ENCODE measurements at regions not wholly inside any gene's neighbourhood (a gene's known extent, or its start where the extent isn't known, plus 50 kb on each side); places are given as distances from the start of the nearest gene placed in this dataset.

- Mint-ChIP-seq H3K4me3 (no peak overlapping the region), H3K4me1 (no peaks in the 10 kb centered on the region), H3K36me3 (no peaks in the 10 kb centered on the region), H3K9me3 (no peaks in the 10 kb centered on the region), H3K27ac (no peak overlapping the region), H3K27me3 (ENCODE audit: low read depth) (peaks cover 18% of the 10 kb centered on the region)
- TF ChIP-seq, protein P1, sequence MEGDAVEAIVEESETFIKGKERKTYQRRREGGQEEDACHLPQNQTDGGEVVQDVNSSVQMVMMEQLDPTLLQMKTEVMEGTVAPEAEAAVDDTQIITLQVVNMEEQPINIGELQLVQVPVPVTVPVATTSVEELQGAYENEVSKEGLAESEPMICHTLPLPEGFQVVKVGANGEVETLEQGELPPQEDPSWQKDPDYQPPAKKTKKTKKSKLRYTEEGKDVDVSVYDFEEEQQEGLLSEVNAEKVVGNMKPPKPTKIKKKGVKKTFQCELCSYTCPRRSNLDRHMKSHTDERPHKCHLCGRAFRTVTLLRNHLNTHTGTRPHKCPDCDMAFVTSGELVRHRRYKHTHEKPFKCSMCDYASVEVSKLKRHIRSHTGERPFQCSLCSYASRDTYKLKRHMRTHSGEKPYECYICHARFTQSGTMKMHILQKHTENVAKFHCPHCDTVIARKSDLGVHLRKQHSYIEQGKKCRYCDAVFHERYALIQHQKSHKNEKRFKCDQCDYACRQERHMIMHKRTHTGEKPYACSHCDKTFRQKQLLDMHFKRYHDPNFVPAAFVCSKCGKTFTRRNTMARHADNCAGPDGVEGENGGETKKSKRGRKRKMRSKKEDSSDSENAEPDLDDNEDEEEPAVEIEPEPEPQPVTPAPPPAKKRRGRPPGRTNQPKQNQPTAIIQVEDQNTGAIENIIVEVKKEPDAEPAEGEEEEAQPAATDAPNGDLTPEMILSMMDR (IDR thresholded peaks at IDR 0.05; ENCODE audit: unreplicated experiment), result no peak
- DNase-seq (ENCODE audit: low spot score in 2 of 2, unreplicated experiment in 2 of 2), result no peak
Measured at GRCh38 chr1:230011333-230012092, 55.5 kb upstream of the GALNT2 start.

DNA sequence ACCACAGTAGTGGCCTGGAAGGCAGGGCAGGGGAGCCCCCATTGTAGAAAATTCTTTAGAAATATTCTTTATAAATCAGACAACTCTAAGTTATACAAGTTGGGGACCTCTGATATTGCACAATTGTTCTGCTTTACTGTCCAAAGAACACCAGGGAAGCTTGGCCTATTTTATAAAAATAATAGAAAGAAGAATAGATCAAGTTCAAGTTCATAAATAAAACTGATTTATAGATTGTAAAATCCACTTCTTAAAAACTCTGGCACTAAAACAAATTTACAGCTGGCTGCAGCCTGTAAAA is 55.0 kb upstream of the GALNT2 start:
- Mint-ChIP-seq H3K4me1 (no peaks in the 10 kb centered on the region), H3K27me3 (ENCODE audit: low read depth) (peaks cover 12% of the 10 kb centered on the region), H3K36me3 (no peaks in the 10 kb centered on the region), H3K27ac (no peak overlapping the region), H3K4me3 (no peak overlapping the region), H3K9me3 (no peaks in the 10 kb centered on the region)
- no peak for DNase-seq (ENCODE audit: low spot score in 2 of 2, unreplicated experiment in 2 of 2)
- TF ChIP-seq, protein P1 (IDR thresholded peaks at IDR 0.05; ENCODE audit: unreplicated experiment), result no peak

GRCh38 chr1:230012741-230013140 is 54.3 kb upstream of the GALNT2 start:
- no peaks in the 10 kb centered on the region for H3K9me3 Mint-ChIP-seq
- H3K27ac Mint-ChIP-seq, result no peak overlapping the region
- no peak for DNase-seq (ENCODE audit: low spot score in 2 of 2, unreplicated experiment in 2 of 2)
- no peaks in the 10 kb centered on the region for H3K36me3 Mint-ChIP-seq
- no peak overlapping the region for H3K4me3 Mint-ChIP-seq
- H3K4me1 Mint-ChIP-seq, result no peaks in the 10 kb centered on the region
- TF ChIP-seq, protein P1 (IDR thresholded peaks at IDR 0.05; ENCODE audit: unreplicated experiment), result no peak
- H3K27me3 Mint-ChIP-seq (ENCODE audit: low read depth), result peaks cover 10% of the 10 kb centered on the region

- no peak for DNase-seq (ENCODE audit: low spot score in 2 of 2, unreplicated experiment in 2 of 2)
- TF ChIP-seq, protein P1 (IDR thresholded peaks at IDR 0.05; ENCODE audit: unreplicated experiment), result no peak
- H3K36me3 Mint-ChIP-seq, result no peaks in the 10 kb centered on the region
- no peak overlapping the region for H3K4me3 Mint-ChIP-seq
- no peak overlapping the region for H3K27ac Mint-ChIP-seq
- H3K27me3 Mint-ChIP-seq (ENCODE audit: low read depth), result peaks cover 18% of the 10 kb centered on the region
- no peaks in the 10 kb centered on the region for H3K4me1 Mint-ChIP-seq
- no peaks in the 10 kb centered on the region for H3K9me3 Mint-ChIP-seq
Measured at GRCh38 chr1:230016159-230016558, 50.9 kb upstream of the GALNT2 start.

All from mesothelial cell of epicardium (in vitro differentiated cells).